Sigmoid colon (tissue), 4 donors: ENCODE measurements at regions not wholly inside any gene's neighbourhood (a gene's known extent, or its start where the extent isn't known, plus 50 kb on each side); places are given as distances from the start of the nearest gene placed in this dataset.

Experiments used
- CTCF ChIP-seq, 4 experiments: fragments of 450-650 bp in 3 of 4; fragments of 200-600 bp in 1 of 4; IDR thresholded peaks; one replicate each; pipeline ENCODE4 v1.5.1; 2016 to 2019; ENCODE audit warnings: antibody characterized with exemption in 4 of 4, mild to moderate bottlenecking in 3 of 4, moderate library complexity in 2 of 4
- EP300 ChIP-seq, 4 donors: sonication (generic); formaldehyde crosslinking; IDR thresholded peaks; one replicate each; pipeline ENCODE4 v1.6.1; 2017; ENCODE audit warnings: antibody characterized with exemption in 4 of 4

GRCh38 chr1:14487671-14488070 lies 110.8 kb upstream of the KAZN start:
- no peak for TF ChIP-seq CTCF (IDR thresholded peaks at IDR 0.05)
- TF ChIP-seq EP300 (IDR thresholded peaks at IDR 0.05), result no peak
